Keratinocyte (primary cell): ENCODE measurements at regions not wholly inside any gene's neighbourhood (a gene's known extent, or its start where the extent isn't known, plus 50 kb on each side); places are given as distances from the start of the nearest gene placed in this dataset.

ENCODE experiments used
- DNase-seq: peaks from one replicate; pipeline ENCODE4 v3.0.0-alpha.2; 2011; ENCODE audit warnings: low read depth, missing footprints, low spot score
- FAIRE-seq: peaks from 2 replicates; lab custom pipeline; 2011; peaks lifted over from hg19 to GRCh38; lab: Jason Lieb, UNC
- H2AFZ ChIP-seq: 2 replicates; pipeline ENCODE4 v1.6.0; 2012; ENCODE audit warnings: low read length, control low read depth, inconsistent platforms; ENCODE audit not compliant: control insufficient read depth
- H3K27ac ChIP-seq: 2 replicates; pipeline ENCODE4 v1.5.1; 2011; ENCODE audit warnings: low read length; ENCODE audit not compliant: control insufficient read depth, insufficient read depth
- H3K27me3 ChIP-seq: 3 replicates; pipeline ENCODE4 v1.6.0; 2011; ENCODE audit warnings: low read length; ENCODE audit not compliant: control insufficient read depth, insufficient read depth; ENCODE audit errors: extremely low read depth
- H3K36me3 ChIP-seq, 2 experiments: 2 replicates in 1 of 2; 3 replicates in 1 of 2; pipeline ENCODE4 v1.5.1; 2011; ENCODE audit warnings: low read length in 2 of 2, mild to moderate bottlenecking in 1 of 2; ENCODE audit not compliant: control insufficient read depth in 2 of 2, insufficient read depth in 2 of 2; ENCODE audit errors: extremely low read depth in 1 of 2
- H3K4me1 ChIP-seq: 3 replicates; pipeline ENCODE4 v1.5.1; 2011; ENCODE audit warnings: low read length; ENCODE audit not compliant: control insufficient read depth, insufficient read depth; ENCODE audit errors: extremely low read depth
- H3K4me2 ChIP-seq: 3 replicates; pipeline ENCODE4 v1.6.0; 2011; ENCODE audit warnings: low read depth, low read length; ENCODE audit not compliant: control insufficient read depth, insufficient read depth; ENCODE audit errors: extremely low read depth
- H3K4me3 ChIP-seq, 3 experiments: fragments of 200-600 bp in 1 of 3; sonication (generic) in 1 of 3; 2 replicates in 2 of 3; 3 replicates in 1 of 3; pipeline ENCODE4 v1.5.1; 2011 to 2016; ENCODE audit warnings: low read length in 3 of 3, mild to moderate bottlenecking in 3 of 3, control low read depth in 2 of 3, inconsistent platforms in 1 of 3, low read depth in 1 of 3, mixed read lengths in 1 of 3, mixed run types in 1 of 3, moderate library complexity in 1 of 3; ENCODE audit not compliant: control insufficient read depth in 2 of 3, insufficient read depth in 2 of 3; ENCODE audit errors: extremely low read depth in 1 of 3
- H3K79me2 ChIP-seq: 2 replicates; pipeline ENCODE4 v1.6.0; 2012; ENCODE audit warnings: low read length; ENCODE audit not compliant: control insufficient read depth, insufficient read depth
- H3K9ac ChIP-seq: 3 replicates; pipeline ENCODE4 v1.6.0; 2011; ENCODE audit warnings: low read length; ENCODE audit not compliant: control insufficient read depth, insufficient read depth; ENCODE audit errors: extremely low read depth
- H3K9me1 ChIP-seq: 3 replicates; pipeline ENCODE4 v1.6.0; 2011; ENCODE audit warnings: low read length; ENCODE audit not compliant: control insufficient read depth, insufficient read depth; ENCODE audit errors: extremely low read depth
- H3K9me3 ChIP-seq: 2 replicates; pipeline ENCODE4 v1.5.1; 2012; ENCODE audit warnings: low read depth, low read length; ENCODE audit not compliant: control insufficient read depth
- H4K20me1 ChIP-seq: 3 replicates; pipeline ENCODE4 v1.6.0; 2011; ENCODE audit warnings: low read length; ENCODE audit not compliant: control insufficient read depth, insufficient read depth; ENCODE audit errors: extremely low read depth
- EZH2 ChIP-seq: IDR thresholded peaks from one replicate; pipeline ENCODE4 v1.6.1; 2012; ENCODE audit warnings: inconsistent platforms, mild to moderate bottlenecking, low read length, moderate library complexity
- dilution Hi-C: fragments of 300-500 bp; cut with MboI; formaldehyde crosslinking; loops from one replicate; pipeline ENCODE4 v1.7.0; 2020; ENCODE audit warnings: low sequenced_read_pairs; ENCODE audit not compliant: extremely low pct_ligation_motif_present
- TF ChIP-seq, protein P1 (sequence below), 3 experiments: IDR thresholded peaks in 1 of 3; conservative IDR thresholded peaks in 1 of 3; optimal IDR thresholded peaks in 1 of 3; 2 replicates in 2 of 3; 3 replicates in 1 of 3; pipeline versions ENCODE3 to v1.5.1; 2011; ENCODE audit warnings: low read length in 3 of 3, mild to moderate bottlenecking in 3 of 3, moderate library complexity in 2 of 3, control low read depth in 1 of 3, inconsistent platforms in 1 of 3; ENCODE audit not compliant: insufficient read depth in 2 of 3; ENCODE audit errors: extremely low read depth in 1 of 3

- no peaks in the 10 kb centered on the region for H3K27me3 ChIP-seq
- DNase-seq: no peak
- H3K9ac ChIP-seq: no peak overlapping the region
- no peaks in the 10 kb centered on the region for H4K20me1 ChIP-seq
- no peaks in the 10 kb centered on the region for H3K9me1 ChIP-seq
- dilution Hi-C loops: no loop called here
- H3K27ac ChIP-seq: no peak overlapping the region
- H3K79me2 ChIP-seq: no peaks in the 10 kb centered on the region
- TF ChIP-seq, protein P1, sequence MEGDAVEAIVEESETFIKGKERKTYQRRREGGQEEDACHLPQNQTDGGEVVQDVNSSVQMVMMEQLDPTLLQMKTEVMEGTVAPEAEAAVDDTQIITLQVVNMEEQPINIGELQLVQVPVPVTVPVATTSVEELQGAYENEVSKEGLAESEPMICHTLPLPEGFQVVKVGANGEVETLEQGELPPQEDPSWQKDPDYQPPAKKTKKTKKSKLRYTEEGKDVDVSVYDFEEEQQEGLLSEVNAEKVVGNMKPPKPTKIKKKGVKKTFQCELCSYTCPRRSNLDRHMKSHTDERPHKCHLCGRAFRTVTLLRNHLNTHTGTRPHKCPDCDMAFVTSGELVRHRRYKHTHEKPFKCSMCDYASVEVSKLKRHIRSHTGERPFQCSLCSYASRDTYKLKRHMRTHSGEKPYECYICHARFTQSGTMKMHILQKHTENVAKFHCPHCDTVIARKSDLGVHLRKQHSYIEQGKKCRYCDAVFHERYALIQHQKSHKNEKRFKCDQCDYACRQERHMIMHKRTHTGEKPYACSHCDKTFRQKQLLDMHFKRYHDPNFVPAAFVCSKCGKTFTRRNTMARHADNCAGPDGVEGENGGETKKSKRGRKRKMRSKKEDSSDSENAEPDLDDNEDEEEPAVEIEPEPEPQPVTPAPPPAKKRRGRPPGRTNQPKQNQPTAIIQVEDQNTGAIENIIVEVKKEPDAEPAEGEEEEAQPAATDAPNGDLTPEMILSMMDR (optimal IDR thresholded peaks at IDR 0.05 in 1 of 3, IDR thresholded peaks at IDR 0.05 in 1 of 3, conservative IDR thresholded peaks at IDR 0.05 in 1 of 3; ENCODE audit: extremely low read depth in 1 of 3, insufficient read depth in 2 of 3, low read length in 3 of 3): no peak
- no peak for TF ChIP-seq EZH2
- H3K9me3 ChIP-seq: peaks cover 4% of the 10 kb centered on the region
- H3K4me2 ChIP-seq: no peak overlapping the region
- no peak overlapping the region for H3K4me3 ChIP-seq
- H2AFZ ChIP-seq: no peak overlapping the region
- H3K36me3 ChIP-seq: no peaks in the 10 kb centered on the region
- H3K4me1 ChIP-seq: no peaks in the 10 kb centered on the region
- FAIRE-seq: no peak
These were observed 235.2 kb upstream of the MSX2 start for GRCh38 chr5:174489215-174489614.

DNA sequence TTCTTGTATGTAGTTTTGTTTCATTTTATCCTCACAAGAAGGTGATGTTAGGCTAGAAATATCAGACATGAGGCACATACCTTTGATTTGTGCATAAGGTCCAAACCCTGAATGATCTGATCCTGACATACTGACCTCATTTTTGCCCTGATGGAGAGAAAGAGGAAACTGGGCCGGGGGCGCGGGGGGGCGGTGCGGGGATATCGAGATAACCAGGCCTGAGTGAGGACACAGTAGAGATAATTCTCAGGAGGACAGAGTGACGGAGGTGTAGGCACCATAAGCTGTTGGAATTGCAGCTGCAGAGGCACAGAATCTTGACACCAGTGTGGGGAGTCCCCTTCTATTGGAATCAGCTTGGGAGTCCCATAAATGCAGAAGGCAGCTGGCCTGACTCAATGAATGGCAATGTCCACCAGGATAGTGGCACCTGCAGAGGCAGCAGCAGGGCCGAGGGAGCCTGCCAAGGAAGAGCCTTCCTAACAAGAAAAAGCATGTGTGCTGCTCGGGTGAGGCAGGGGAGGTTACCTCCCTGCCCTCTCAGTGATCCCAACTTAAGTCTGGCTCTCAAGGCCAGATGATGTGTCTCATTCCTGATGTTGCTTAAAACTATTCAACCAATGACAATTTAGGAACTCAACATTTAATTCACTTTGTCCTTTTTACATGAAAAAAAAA, 234.3 kb upstream of the MSX2 start:
- H3K27ac ChIP-seq: no peak overlapping the region
- H4K20me1 ChIP-seq: no peaks in the 10 kb centered on the region
- no peak overlapping the region for H3K4me2 ChIP-seq
- FAIRE-seq (no peak), DNase-seq (no peak)
- TF ChIP-seq EZH2: no peak
- TF ChIP-seq, protein P1 (optimal IDR thresholded peaks at IDR 0.05 in 1 of 3, IDR thresholded peaks at IDR 0.05 in 1 of 3, conservative IDR thresholded peaks at IDR 0.05 in 1 of 3; ENCODE audit: extremely low read depth in 1 of 3, insufficient read depth in 2 of 3, low read length in 3 of 3): no peak
- no peaks in the 10 kb centered on the region for H3K79me2 ChIP-seq
- no peak overlapping the region for H2AFZ ChIP-seq
- no peaks in the 10 kb centered on the region for H3K9me3 ChIP-seq
- H3K27me3 ChIP-seq: no peaks in the 10 kb centered on the region
- H3K4me1 ChIP-seq: no peaks in the 10 kb centered on the region
- no peak overlapping the region for H3K9ac ChIP-seq
- no peaks in the 10 kb centered on the region for H3K9me1 ChIP-seq
- dilution Hi-C loops: no loop called here
- no peak overlapping the region for H3K4me3 ChIP-seq
- no peaks in the 10 kb centered on the region for H3K36me3 ChIP-seq
